Stimulated activated naive B cell treated with anti-CD40 and anti-IgM and Interleukin-4, amounts not matched to agents 10 μg/mL and 1 μg/mL and 100 μg/mL, for 72 hours (primary cell): ENCODE measurements at regions not wholly inside any gene's neighbourhood (a gene's known extent, or its start where the extent isn't known, plus 50 kb on each side); places are given as distances from the start of the nearest gene placed in this dataset.
"Not testable (repeated sequence)": the region's sequence is repeated elsewhere in the genome, so short reads cannot be mapped to it uniquely, and the experiment has no call there.

Experiments used
- ATAC-seq, 2 donors: fragments of 150-1000 bp; cut with Tn5 transposase; replicated peaks; 2 replicates each; pipeline ENCODE4 v1.10.0; 2021; ENCODE audit warnings: moderate library complexity in 1 of 2
- DNase-seq: peaks from one replicate; pipeline ENCODE4 v3.0.0; 2021
- H3K27ac Mint-ChIP-seq: one replicate; pipeline ENCODE4 v1.8.0; 2022; ENCODE audit warnings: mild to moderate bottlenecking, mixed read lengths
- H3K27me3 Mint-ChIP-seq, 2 donors: one replicate each; pipeline ENCODE4 v1.8.0; 2022; ENCODE audit warnings: mixed read lengths in 2 of 2
- H3K36me3 Mint-ChIP-seq, 2 donors: one replicate each; pipeline ENCODE4 v1.8.0; 2022; ENCODE audit warnings: mixed read lengths in 2 of 2, mild to moderate bottlenecking in 1 of 2
- H3K4me1 Mint-ChIP-seq, 2 donors: one replicate each; pipeline ENCODE4 v1.8.0; 2022; ENCODE audit warnings: mixed read lengths in 2 of 2, mild to moderate bottlenecking in 1 of 2
- H3K4me3 Mint-ChIP-seq, 2 donors: one replicate each; pipeline ENCODE4 v1.8.0; 2022; ENCODE audit warnings: mild to moderate bottlenecking in 2 of 2, mixed read lengths in 2 of 2, moderate library complexity in 1 of 2
- H3K9me3 Mint-ChIP-seq, 2 donors: one replicate each; pipeline ENCODE4 v1.8.0; 2022; ENCODE audit warnings: mixed read lengths in 2 of 2, mild to moderate bottlenecking in 1 of 2

DNA sequence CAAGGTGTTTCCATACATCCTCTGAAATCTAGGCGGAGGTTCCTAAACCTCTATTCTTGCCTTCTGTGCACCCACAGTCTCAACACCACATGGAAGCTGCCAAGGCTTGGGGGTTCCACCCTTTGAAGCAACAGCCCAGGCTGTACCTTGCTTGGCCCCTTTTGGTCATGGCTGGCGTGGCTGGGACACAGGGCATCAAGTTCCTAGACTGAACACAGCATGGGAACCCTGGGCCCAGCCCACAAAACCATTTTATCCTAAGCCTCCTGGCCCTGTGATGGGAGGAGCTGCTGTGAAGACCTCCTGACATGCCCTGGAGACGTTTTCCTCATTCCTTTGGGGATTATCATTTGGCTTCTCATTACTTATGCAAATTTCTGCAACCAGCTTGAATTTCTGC, 739.0 kb upstream of the NECTIN3 start:
- no peaks in the 10 kb centered on the region for H3K27me3 Mint-ChIP-seq
- no peaks in the 10 kb centered on the region for H3K36me3 Mint-ChIP-seq
- ATAC-seq (no peak), DNase-seq (no peak)
- no peak overlapping the region for H3K27ac Mint-ChIP-seq
- H3K4me1 Mint-ChIP-seq = no peaks in the 10 kb centered on the region
- H3K9me3 Mint-ChIP-seq = peaks cover 6 to 13% of the 10 kb centered on the region in 2 donors
- H3K4me3 Mint-ChIP-seq = no peak overlapping the region

DNA sequence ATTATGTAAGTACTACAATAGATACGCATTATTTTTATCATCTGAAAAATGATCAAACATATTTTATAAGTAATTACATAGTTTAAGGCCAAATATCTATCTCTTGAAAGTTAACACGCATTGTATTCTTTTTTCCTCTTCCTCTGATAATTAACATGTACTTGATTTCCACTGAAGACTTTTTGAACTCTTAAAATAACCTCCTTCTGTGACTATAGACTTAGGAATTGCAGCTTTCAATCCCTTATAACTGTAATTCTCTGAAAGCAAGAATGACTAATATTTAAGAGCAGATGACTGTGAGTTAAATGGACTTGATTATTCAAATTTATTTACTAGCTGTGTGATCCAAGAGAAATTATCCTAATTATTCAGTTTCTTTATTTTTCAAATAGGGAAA, 730.6 kb upstream of the NECTIN3 start:
- H3K36me3 Mint-ChIP-seq = no peaks in the 10 kb centered on the region
- DNase-seq = no peak
- no peak overlapping the region for H3K4me3 Mint-ChIP-seq
- peaks cover 2 to 12% of the 10 kb centered on the region in 2 donors for H3K9me3 Mint-ChIP-seq
- no peaks in the 10 kb centered on the region for H3K4me1 Mint-ChIP-seq
- ATAC-seq = no peak
- H3K27ac Mint-ChIP-seq = no peak overlapping the region
- H3K27me3 Mint-ChIP-seq = no peaks in the 10 kb centered on the region

DNA sequence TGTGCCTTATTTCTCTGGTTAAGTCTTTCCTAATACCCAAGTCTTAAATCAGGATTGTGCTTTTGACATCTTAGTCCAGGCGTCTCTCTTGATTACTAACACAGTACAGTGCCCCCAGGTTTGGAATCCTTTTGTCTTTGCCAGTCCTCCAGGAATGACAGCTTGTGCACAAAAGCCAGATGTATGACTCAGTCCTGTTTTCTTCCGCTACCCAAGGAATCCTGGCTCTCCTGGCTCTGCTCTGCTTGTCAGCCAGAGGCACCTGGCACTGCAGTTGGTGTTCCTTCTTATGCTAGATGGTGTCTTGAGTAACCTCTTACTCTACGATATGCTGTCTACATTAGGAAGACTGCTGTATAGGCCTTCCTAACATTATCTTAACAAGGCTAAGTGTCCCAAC, 728.2 kb upstream of the NECTIN3 start:
- no peak overlapping the region for H3K27ac Mint-ChIP-seq
- H3K9me3 Mint-ChIP-seq = no peaks in the 10 kb centered on the region
- no peaks in the 10 kb centered on the region for H3K27me3 Mint-ChIP-seq
- no peak overlapping the region for H3K4me3 Mint-ChIP-seq
- no peaks in the 10 kb centered on the region for H3K36me3 Mint-ChIP-seq
- ATAC-seq = no peak
- no peak for DNase-seq
- H3K4me1 Mint-ChIP-seq = no peaks in the 10 kb centered on the region

DNA sequence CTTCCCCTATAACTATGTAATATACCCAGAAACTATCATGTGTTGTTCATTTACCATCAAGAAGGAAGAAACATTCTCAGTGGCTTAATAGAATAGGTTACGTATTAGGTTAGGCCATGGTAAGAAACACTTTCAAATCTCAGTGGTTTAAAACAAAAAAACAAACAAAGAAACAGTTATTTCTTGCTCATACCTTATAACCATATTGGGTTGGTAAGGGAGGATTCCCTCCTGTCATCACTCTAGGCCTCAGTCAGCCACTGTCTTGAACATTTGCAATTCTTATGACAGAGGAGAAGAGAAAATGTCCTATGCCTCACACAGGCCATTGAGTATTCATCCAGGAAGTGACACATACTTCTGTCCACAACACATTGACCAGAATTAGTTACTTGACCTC, 727.7 kb upstream of the NECTIN3 start:
- Mint-ChIP-seq H3K9me3 (no peaks in the 10 kb centered on the region), H3K4me3 (no peak overlapping the region), H3K27me3 (no peaks in the 10 kb centered on the region), H3K36me3 (no peaks in the 10 kb centered on the region), H3K27ac (no peak overlapping the region), H3K4me1 (no peaks in the 10 kb centered on the region)
- no peak for DNase-seq
- ATAC-seq = peak in 1 of 2 donors; percentile 16

DNA sequence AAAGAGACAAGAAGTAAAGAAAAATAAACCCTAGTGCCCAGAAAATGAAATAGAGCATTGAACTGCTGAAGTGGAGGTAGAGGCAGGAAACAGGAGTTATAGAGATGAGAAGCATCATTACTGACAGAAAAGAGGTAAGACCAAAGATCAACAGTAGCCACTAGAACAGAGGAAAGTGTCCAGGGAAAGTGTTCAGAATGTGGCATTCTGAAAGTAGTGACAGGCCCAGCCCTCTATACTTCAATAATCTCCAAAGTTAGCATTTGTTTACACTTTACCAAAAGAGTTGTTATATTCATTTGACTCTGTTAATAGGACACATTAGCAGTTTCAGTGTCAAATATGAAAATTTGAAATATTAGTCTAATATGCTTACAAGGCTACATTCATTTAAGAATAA, 727.1 kb upstream of the NECTIN3 start:
- DNase-seq (no peak), ATAC-seq (no peak)
- Mint-ChIP-seq H3K9me3 (no peaks in the 10 kb centered on the region), H3K27me3 (no peaks in the 10 kb centered on the region), H3K4me3 (no peak overlapping the region), H3K36me3 (no peaks in the 10 kb centered on the region), H3K27ac (no peak overlapping the region), H3K4me1 (no peaks in the 10 kb centered on the region)

DNA sequence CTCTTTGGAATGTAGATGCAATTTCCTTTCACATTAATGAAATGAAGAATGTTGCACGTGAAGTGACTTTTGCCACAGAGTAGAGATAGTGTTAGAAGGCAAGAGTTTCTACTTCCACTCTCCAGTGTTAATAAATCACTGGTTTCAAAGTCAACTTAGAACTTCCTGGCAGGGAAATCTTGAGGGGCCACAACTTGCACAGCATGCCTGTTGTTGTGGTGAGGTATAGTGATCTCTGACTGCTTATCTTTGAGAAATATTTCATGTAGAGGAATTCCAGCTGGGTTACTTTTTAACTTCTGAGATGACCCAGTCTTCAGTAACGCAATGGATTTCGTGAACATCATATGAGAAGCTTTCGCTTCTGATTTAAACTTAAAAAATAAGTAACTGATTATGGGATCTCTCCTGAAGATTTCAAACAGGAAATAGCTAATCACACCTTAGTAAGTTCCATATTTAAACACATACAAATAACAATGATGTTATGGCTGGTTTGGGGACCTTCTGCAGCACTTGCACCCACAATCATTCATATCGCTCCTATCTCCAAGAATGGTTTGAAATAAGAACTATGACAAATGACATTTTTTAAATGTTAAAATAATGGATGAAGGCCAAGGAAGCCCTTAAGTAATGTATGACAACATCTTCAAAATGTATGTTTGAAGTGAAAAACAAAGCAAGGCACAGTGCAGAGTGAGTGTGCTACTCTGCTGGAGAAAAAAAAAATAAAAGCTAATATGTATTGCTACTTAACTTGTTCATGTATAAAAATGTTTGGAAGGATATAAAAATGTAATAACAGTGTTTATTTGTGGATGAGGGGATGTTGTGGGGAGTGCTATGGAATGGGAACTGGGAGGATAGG, 726.5 kb upstream of the NECTIN3 start:
- Mint-ChIP-seq H3K27ac (no peak overlapping the region), H3K36me3 (no peaks in the 10 kb centered on the region), H3K9me3 (no peaks in the 10 kb centered on the region), H3K27me3 (no peaks in the 10 kb centered on the region), H3K4me1 (no peaks in the 10 kb centered on the region), H3K4me3 (no peak overlapping the region)
- ATAC-seq = no peak
- DNase-seq = no peak

DNA sequence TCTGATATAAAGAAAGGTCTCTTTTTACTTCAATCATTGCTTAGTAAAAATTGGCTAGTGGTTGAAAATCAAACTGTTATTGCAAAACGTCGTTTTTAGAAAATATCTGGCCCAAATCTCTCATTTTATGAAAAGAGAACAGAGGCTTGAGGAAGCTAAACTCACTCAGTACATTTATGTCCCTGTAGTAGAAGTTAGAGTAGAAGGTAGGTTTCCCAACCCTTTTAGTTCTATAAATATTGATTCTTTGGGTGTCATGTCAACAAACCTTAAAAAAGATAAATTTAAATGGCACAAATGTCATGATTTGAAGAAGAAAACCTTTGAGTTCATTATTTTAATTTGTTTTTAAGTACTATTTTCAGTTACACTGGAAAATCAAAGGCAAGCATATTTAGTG, 722.3 kb upstream of the NECTIN3 start:
- H3K27me3 Mint-ChIP-seq = no peaks in the 10 kb centered on the region
- ATAC-seq (no peak), DNase-seq (no peak)

DNA sequence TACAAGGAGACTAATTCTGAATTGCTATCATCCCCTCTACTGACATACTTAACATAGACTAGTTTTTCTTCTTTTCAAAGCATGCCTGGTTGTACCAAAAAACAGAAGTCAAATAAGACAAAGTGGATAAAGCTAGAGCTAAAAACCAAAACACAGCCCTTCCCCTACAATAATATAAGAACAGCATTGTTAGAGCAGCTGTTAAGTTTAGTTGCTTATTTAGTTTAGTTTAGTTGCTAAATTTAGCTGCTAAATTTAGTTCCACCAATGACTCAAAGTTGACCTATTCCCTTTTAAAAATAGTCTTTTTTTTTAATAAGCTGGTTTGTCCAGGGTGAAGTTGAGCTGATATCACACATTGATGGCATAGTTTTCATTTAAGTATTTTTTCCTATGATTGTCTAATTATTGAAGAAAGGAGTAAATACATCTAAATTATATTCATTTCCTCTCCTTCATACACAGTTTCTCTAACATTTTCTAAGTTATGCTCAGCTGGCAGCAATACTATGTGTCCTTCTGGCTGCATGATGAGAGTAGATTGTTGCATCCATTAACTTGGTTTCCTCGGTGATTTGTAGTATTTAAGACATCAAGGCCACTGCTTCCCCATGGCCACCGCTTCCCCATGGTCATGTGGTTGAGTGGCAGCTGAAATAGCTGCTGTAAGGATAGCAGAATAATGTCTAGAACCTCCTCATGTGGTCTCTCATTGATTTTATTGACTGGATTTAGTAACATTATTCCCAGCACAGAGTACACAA, 718.6 kb upstream of the NECTIN3 start:
- H3K36me3 Mint-ChIP-seq = no peaks in the 10 kb centered on the region
- no peaks in the 10 kb centered on the region for H3K4me1 Mint-ChIP-seq
- no peaks in the 10 kb centered on the region for H3K9me3 Mint-ChIP-seq
- DNase-seq (no peak), ATAC-seq (no peak)
- H3K27me3 Mint-ChIP-seq = no peaks in the 10 kb centered on the region
- H3K4me3 Mint-ChIP-seq = no peak overlapping the region
- no peak overlapping the region for H3K27ac Mint-ChIP-seq

More for the DNA sequence above, 722.3 kb upstream of the NECTIN3 start:
- Mint-ChIP-seq H3K36me3 (no peaks in the 10 kb centered on the region), H3K27ac (no peak overlapping the region), H3K4me1 (no peaks in the 10 kb centered on the region), H3K4me3 (no peak overlapping the region), H3K9me3 (no peaks in the 10 kb centered on the region)

DNA sequence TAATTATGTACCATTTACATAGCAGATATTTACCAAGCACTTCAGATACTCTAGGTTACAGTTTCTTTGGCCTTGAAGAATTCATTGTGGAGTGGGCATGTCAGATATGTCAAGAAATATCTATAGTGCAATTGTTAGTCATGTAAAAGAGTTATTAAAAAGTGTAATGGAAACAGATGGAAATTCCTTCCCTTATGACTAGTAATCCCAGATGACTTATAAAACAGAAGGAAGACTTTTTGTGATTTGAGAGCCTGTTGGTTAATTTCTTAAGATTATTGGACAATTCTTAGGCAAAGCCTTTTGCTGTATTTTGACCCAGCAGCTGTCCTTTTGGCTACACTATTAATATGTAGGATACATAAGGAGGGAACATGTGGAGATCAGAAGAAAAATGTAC, 708.9 kb upstream of the NECTIN3 start:
- H3K4me3 Mint-ChIP-seq = no peak overlapping the region
- no peaks in the 10 kb centered on the region for H3K4me1 Mint-ChIP-seq
- peaks cover 0 to 1% of the 10 kb centered on the region in 2 donors for H3K9me3 Mint-ChIP-seq
- H3K27ac Mint-ChIP-seq = no peak overlapping the region
- H3K27me3 Mint-ChIP-seq = no peaks in the 10 kb centered on the region
- DNase-seq (no peak), ATAC-seq (no peak)
- H3K36me3 Mint-ChIP-seq = no peaks in the 10 kb centered on the region

DNA sequence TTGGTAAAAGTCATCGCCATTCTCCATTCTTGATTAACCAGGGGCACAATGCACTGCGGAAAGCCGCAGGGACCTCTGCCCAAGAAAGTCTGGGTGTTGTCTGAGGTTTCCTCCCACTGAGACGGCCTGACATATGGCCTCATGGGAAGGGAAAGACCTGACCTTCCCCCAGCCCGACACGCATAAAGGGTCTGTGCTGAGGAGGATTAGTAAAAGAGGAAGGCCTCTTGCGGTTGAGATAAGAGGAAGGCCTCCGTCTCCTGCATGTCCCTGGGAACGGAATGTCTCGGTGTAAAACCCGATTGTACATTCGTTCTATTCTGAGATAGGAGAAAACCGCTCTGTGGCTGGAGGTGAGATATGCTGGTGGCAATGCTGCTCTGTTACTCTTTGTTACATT, 704.3 kb upstream of the NECTIN3 start:
- not testable (repeated sequence) for H3K9me3 Mint-ChIP-seq, H3K27me3 Mint-ChIP-seq, H3K27ac Mint-ChIP-seq, H3K4me1 Mint-ChIP-seq, H3K36me3 Mint-ChIP-seq, H3K4me3 Mint-ChIP-seq, ATAC-seq, DNase-seq

DNA sequence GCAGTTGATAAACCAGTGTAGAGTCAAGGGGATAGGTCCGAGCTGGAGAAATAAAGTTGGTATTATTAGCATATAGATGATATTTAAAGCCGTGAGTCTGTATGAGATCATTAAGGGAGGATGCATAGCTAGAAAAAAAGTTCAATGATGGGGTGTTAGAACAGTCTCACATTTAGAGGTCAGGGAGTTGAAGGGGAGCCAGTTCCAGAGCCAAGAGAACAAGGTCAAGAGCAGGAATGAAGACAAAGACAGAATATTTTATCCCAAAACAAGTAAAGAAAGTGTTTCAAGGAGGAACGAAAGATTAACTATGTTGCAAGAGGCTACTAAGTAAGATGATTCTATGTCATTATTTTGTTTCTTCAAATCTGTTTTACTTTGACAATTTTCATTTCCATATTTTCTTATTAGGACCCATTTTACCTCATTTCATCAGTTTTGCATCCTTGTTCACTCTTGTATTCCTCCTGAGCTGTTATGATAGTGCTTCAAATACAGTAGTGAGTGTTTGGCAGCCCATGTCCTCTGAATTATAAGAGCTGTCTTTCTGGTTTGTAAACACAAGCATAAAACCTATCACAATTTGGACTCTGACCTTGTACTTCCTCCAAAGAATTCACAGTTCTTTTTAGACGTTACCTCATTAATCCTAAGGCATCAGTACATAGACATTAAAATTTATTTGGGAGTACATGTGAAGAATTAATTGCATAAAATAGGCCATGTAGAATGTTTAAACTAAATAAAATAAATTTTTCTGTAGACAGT, 695.7 kb upstream of the NECTIN3 start:
- Mint-ChIP-seq H3K4me1 (no peaks in the 10 kb centered on the region), H3K27ac (no peak overlapping the region), H3K27me3 (no peaks in the 10 kb centered on the region), H3K36me3 (no peaks in the 10 kb centered on the region), H3K9me3 (no peaks in the 10 kb centered on the region), H3K4me3 (no peak overlapping the region)
- DNase-seq (no peak), ATAC-seq (no peak)

DNA sequence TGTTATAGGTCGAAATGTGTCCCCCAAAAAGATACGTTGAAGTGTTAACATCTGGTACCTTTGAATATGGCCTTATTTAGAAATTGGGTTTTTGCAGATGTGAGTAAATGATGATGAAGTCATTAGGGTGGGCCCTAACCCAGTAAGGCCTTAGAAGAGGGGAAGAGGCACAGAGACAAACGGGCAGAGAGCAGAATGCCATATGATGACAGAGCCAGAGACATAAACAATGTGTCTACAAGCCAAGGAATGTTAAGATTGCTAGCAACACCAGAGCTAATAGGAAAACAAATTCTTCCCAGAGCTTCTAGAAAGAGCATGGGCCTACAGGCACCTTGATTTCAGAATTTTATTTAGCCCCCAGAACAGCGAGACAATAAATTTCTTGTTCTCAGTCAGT, 693.1 kb upstream of the NECTIN3 start:
- ATAC-seq (no peak), DNase-seq (no peak)
- Mint-ChIP-seq H3K36me3 (no peaks in the 10 kb centered on the region), H3K27ac (no peak overlapping the region), H3K9me3 (no peaks in the 10 kb centered on the region), H3K4me3 (no peak overlapping the region), H3K27me3 (no peaks in the 10 kb centered on the region), H3K4me1 (no peaks in the 10 kb centered on the region)

DNA sequence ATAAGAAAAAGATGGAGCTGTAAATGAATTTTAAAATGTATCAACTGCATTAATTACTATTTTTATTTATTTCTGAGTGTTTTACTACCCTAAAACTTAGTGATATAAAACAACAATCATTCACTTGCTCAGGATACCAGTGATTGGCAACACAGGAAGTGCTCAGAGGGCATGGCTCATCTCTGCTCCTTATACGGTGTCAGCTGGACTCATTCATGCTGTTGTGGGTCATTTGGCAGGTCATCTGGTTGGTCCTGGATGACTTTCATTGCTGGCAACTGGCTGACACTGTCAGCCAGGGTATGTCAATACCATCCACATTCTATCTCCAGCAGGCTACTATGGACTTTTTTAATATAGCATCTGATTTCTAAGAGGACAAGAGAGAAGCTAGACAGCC, 689.6 kb upstream of the NECTIN3 start:
- H3K9me3 Mint-ChIP-seq = no peaks in the 10 kb centered on the region
- no peak for ATAC-seq
- no peaks in the 10 kb centered on the region for H3K27me3 Mint-ChIP-seq

DNA sequence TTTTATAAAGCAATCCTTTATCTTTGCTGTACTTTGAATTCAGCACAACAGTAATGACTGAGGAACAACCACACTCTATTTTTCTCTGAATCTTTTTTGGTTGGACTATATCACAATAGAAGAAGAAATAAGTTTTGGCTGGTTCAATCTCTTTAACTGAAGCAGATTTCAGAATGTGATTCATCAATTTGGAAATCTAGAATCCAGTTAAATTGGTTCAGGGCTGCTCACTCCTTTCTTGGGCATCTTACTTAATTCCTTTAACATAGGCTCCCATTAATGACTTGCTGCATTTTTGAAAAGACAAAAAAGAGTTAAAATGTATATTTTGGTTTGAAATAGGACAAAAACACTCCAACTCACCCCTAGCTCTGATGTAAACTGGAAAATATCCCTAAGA, 688.3 kb upstream of the NECTIN3 start:
- H3K36me3 Mint-ChIP-seq = no peaks in the 10 kb centered on the region
- no peak overlapping the region for H3K27ac Mint-ChIP-seq
- no peak for DNase-seq
- ATAC-seq = no peak
- no peak overlapping the region for H3K4me3 Mint-ChIP-seq
- H3K9me3 Mint-ChIP-seq = no peaks in the 10 kb centered on the region
- no peaks in the 10 kb centered on the region for H3K4me1 Mint-ChIP-seq
- no peaks in the 10 kb centered on the region for H3K27me3 Mint-ChIP-seq

More for the DNA sequence above, 689.6 kb upstream of the NECTIN3 start:
- Mint-ChIP-seq H3K36me3 (no peaks in the 10 kb centered on the region), H3K4me1 (no peaks in the 10 kb centered on the region), H3K27ac (no peak overlapping the region), H3K4me3 (no peak overlapping the region)
- no peak for DNase-seq
